SKM-1 (cell line): ENCODE measurements at regions not wholly inside any gene's neighbourhood (a gene's known extent, or its start where the extent isn't known, plus 50 kb on each side); places are given as distances from the start of the nearest gene placed in this dataset.

Experiments used
- DNase-seq: peaks from one replicate; lab custom pipeline; 2025; ENCODE audit not compliant: unreplicated experiment; lab: John Stamatoyannopoulos, UW

DNA sequence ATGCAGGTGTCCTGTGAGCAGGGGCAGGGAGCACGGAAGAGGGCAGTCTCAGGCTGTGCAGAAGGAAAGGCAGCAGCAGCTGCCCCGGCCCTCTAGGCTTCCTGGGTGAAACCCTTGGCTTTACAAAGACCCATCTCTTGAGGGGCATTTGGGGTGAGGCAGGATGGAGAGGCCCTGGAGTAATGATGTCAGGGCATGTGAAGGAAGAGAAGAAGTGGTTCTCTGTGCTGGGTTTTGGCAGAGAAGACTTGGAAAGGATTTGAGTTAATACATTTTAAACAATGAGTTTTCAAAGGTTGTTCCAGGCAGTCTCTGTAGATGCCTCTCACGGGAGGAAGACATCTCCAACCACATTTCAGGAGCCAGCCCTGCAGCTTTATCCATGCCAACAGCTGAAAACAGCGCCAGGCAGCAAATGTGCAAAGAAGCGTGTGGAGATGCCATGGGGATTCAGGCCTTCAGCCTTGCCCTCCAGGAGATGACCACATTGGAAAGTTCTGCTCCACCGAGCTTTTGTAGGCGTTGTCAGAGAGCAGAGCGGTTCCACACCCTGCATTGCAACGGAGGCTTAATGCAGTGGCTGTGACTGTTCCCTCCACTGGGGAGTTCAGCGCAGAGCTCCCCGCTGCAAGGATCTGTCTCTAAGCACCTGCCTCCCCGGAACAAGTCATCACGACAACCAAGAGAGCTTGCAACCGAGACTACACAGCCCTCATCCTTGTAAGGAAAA, 322.8 kb downstream of the UQCRFS1 start:
- no peak for DNase-seq

DNA sequence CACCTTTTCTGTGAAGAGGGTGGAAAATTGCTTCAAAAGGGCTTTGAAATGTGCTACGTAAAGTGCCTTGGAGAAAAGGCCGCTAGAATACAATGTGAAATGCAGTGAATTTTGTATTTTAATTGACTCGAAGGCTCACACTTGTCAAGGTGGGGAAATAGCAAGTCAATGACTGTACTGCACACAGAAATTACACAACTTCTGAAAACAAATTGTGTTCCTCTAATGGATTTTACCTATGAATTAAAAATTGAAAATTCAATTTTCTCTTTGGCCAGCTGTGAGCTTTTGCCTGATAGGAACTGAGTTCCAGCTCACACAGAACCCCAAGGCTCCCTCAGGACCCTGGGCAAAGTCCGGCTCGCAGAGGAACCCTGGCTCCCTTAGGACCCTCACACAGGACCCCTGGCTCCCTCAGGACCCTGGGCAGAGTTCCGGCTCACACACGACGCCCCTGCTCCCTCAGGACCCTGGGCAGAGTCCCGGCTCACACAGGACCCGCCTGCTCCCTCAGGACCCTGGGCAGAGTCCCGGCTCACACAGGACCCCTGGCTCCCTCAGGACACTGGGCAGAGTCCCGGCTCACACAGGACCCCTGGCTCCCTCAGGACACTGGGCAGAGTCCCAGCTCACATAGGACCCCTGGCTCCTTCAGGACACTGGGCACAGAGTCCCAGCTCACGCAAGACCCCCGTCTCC, 324.9 kb downstream of the UQCRFS1 start:
- DNase-seq = no peak

DNA sequence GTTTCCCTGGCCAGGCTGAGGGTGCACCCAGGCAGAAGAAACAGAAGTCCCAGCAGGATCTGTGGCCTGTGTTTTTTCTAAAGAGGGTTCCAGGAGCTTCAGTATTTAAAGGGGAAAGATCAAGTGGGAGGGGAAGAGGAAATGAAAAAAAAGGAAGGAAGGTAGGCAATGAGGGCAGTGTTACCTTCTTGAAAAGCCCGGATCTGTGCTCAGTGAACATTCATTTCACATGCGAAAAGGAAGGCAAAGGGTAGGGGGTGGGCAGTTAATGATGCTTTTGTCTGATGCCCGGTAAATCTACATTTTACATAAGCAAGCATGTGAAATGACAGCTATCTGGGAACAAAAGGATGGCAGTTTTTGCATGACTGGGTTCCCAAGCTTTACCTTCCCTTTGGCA, 326.2 kb downstream of the UQCRFS1 start:
- no peak for DNase-seq

DNA sequence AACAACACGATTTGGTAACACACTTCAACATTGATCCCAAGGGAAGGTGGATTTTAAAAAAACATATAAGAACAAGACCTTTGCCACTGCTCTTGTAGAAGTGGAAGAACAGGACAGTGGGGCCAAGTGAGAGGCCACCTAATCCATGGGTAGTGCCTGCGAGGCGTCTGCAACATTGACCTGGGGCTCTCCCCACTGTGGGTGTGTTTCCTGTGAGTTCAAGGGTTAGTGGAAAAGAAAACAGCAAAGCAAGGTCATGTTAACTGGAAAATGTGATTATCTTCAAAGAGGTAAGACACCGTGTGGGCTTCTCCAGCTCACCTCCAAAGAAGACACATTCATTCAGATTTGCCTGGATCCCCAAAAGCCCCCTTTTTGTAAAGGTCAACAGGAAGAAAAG, 327.0 kb downstream of the UQCRFS1 start:
- DNase-seq = no peak

DNA sequence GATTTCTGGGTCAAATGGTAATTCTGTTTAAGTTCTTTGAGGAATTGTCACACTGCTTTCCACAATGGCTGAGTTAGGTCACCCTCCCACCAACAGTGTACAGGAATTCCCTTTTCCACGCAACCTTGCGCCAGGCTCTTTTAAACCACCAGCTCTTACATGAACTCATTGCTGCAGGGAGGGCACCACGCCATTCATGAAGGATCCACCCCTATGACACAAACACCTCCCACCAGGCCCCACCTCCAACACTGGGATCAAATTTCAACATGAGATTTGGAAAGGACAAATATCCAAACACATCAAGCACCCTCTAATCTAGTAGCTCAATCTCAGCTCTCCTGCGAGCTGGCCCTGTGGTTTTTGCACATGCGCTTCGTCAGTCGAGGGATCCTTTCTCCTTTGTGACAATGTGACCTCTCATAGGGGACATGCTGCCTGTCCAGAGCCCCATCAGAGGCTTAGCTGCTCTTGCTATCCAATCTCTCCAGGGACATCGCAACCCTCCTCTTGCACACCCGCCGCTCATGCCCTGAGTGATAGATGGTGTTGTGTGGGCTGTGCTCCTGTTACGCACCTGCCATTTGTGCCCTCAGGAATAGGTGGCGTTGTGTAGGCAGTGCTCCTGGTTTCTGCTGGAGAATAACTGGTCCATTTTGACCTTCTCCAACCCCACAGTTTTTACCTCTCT, 328.0 kb downstream of the UQCRFS1 start:
- no peak for DNase-seq

DNA sequence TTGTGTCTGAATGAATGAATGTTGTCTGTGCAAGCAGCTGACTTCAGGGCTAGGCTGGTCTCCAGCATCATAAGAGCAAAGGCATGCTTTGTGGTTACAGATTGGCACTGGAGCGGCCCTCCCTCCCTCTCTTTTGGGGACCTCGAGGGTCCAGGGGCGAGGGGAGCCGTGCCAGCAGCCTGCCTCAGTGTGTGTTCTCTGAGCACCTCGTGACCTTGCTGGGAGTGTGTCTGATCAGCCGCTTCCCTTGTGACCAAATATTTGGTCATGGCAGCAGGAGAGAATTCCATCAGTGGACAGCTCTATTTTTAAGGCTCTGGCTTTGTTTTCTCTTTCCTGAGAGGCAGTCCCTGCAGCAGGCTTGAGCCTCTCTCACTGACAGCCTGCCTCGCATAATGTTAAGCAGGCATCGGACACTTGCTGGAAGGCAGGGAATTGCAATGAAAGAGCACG, 329.7 kb downstream of the UQCRFS1 start:
- no peak for DNase-seq

DNA sequence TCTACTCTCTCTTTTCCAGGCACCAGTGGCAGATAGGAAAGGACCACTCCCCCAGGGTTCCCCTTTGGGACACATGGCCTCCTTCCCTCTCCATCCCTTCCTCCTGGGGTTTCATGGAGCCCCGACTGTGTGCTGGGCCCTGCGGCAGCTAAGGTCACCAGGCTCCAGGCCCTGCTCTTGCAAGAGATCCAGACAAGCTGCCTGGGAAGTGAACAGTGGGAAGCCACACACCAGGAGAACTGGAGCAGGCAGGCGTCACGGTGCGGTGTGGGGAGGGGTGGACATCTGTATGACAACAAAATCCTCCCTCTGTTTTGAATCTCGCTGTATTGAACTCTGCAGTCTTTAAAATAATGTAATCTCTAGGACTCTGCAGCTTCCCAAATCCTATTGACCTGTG, 330.1 kb downstream of the UQCRFS1 start:
- no peak for DNase-seq

DNA sequence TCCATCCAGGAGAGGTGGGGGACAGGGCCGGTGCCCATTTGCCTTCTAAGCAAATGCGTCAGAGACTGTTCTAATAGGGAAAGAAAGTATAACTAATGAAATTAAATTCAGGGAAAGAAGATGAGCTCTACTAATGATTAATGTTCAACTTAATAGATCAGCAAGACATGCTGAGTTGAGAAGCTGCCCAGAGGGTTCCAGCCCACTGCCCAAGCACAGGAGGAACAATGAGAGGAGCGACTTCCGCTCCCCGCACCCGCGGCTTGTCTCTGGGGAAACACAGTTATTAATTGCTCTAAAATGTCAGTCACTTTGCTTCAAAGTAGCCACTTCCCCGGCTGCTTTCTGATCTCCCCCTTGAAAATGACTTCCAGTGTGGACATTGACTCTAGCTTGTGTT, 331.3 kb downstream of the UQCRFS1 start:
- peak; percentile 19 for DNase-seq

DNA sequence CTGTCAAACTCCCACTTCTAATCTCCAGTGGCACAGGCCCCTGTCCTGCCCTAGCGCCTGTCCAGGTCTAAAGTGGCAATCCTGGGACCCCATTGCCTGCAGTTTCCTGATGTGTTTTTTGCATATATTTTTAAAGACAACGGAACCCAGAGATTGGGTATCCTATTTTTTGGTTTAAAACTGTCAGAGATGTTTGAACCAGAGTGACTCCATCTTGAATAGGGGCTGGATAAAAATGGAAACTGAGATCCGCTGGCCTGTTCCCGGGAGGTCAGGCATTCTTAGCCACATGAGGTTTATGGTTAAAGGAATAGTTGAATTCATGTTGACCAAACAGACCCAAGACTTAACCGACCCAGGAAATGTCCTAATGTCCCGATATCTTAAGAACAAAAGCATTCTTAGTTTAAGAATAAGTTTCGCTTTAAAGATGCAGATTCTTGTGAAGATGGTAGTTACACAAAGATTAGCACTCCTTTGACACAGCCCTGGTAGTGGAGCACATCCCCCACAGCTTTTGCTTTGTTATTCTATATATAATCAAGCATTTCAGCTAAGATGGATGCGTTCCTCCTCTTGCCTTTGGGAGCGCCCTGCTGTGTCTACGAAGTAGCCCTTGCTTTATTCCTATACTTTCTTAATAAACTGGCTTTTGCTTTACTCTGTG, 332.1 kb downstream of the UQCRFS1 start:
- DNase-seq = no peak

DNA sequence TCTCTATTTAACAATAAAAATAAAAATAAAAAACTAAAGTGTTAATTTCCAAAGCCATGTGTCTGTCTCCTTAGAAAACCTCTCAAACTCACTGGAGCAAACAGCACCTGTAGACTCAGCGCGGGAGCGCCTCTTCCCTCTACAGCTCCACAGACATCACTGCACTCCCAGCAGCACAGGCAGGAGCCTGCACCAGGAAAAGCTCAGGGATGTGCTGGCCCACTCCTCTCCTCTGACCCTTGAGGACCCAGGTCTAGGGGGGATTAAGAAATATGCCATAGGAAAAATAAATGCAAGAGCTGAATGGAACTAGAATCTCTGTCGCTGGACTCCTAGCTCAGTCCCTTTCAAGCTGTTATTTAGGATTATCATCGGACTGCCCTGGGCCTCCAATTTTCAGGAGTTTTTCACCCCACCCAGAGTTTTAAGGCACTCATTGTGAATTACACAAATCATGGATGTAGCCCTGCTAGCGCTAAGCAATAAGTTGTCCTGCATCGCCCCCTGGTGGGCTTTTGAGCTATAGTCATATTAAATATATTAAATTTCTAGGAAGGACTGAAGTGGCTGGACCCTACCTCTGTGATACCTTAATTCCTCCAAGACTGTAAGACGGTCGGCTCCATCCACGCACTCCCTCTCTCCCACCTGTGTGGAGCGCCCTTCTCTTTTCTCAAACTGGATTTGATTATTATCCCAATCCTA, 333.9 kb downstream of the UQCRFS1 start:
- peak; percentile 33 for DNase-seq

DNA sequence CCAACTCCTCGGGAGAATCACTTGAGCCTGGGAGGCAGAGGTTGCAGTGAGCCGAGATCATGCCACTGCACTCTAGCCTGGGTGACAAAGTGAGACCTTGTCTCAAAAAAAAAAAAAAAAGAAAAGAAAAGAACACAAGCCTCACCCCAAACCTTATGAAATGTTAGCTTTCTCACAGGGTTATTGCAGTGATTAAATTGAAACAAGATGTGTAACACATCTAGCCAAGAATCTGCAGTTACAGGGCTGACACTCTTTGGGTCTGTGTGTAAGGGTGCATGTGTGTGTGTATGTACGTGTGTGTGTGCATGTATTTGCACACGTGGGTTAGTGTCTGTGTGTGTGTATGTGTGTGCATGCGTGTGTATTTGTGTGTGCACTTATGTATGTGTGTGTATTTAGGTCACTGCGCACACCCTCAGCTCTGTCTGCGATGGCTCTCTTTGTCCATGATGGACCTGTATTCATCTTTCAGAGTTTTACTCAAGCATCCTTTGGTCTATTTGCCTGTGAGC, 336.3 kb downstream of the UQCRFS1 start:
- no peak for DNase-seq

DNA sequence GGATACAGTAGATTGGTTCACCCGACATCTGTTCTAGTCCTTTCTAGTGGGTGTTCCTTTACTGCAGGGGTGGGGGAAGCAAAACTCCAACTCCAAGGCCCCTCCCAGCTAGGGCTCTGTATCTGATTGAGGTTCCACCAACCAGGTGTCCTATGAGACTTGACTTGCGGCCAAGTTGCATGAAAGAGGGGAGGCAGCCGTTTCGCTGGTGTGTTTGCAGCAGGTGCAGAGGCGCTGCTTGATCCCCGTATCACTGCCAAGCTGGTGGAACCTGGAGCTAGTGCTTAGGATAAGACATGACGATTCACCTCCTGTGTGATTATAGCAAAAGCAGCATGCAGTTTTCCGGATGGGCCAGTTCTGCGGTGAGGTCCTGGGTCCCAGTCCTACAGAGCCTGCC, 338.2 kb downstream of the UQCRFS1 start:
- no peak for DNase-seq

DNA sequence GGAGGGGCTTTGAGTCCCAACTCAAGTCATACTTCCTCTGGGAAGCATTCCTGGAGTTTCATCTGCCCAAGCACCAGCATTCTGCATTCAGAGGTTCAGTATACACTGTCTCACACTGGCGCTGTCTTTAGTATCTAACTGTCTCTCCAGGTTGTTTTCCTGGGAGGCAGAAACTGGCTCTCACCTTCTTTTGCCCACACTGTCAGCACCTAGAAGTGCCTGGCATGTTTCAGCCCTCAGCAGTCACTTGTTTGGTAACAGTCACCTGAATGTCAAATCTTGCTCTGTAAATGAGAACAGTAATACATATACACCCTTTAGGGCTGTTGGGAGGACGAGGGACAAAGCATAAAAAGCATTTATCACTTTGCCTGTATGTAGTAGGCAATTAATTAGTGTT, 339.6 kb downstream of the UQCRFS1 start:
- DNase-seq = no peak

DNA sequence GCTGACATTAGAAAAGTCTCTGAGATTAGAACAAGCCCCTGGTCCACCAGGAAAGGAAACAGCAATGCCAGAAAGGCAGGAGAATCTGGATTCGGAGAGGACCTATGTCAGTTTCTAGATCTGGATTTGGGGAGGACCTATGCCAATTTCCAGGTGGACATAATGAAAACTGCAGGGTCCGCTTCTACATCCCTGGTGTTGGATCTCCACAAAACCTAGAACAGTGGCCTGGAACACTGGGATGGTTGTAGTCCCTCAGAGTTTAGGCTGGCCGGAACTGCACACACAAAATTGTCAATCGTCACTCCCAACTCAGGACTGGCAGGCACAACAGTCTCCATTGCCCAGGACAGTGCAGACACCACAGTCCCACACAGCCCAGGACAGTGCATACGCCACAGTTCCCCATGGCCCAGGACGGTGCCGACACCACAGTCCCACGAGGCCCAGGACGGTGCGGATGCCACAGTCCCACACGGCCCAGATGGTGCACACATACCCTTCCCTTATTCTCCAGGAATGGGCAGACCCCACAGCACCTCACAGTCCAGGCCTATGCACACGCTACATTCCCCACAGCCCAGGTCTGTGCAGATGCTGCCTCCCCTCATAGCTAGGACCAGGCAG, 341.7 kb downstream of the UQCRFS1 start:
- DNase-seq = no peak

DNA sequence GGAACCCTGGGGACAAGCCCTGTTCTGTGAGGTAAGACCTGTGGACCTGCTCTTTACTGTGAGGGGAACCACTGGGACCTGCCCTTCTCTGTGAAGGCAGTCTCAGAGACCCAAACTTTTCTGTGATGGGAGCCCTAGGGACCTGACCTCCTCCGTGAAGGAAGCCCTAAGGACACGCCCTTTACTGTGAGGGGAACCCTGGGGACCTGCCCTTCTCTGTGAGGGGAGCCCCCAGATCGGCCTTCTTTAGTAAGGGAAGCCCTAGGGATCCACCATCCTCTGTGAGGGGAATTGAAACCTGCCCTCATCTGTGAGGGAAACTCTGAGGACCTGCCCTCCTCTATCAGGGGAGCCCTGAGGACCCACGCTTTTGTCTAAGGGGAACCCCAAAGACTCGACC, 343.5 kb downstream of the UQCRFS1 start:
- DNase-seq = no peak

DNA sequence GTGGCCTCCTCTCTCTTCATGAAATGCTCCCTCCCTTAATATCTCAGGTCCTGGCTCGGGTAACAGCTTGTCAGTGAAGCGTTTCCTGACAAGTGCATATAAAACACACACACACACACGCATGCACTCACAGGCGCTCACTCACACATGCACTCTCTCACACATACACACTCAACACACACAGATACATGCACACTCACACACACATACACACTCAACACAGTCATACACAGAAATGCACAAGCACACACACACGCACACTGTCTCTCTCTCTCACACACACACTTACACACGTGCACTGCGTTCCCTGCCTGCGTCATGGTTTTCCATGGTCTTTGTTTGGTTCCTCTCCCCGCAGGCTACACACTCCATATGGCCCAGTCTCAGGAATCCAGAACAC, 344.1 kb downstream of the UQCRFS1 start:
- DNase-seq = no peak

DNA sequence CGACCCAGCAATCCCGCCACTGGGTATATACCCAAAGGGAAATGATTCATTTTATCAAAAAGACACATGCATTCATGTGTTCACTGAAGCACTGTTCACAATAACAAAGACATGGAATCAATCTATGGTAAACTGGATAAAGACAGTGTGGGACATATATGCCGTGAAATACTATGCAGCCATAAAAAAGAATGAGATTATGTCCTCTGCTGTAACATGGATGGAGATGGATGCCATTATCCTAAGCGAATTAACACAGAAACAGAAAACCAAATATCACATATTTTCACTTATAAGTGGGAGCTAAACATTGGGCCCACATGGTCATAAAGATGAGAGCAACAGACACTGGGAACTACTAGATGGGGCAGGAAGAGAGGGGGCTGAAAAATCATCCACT, 345.0 kb downstream of the UQCRFS1 start:
- DNase-seq = no peak

DNA sequence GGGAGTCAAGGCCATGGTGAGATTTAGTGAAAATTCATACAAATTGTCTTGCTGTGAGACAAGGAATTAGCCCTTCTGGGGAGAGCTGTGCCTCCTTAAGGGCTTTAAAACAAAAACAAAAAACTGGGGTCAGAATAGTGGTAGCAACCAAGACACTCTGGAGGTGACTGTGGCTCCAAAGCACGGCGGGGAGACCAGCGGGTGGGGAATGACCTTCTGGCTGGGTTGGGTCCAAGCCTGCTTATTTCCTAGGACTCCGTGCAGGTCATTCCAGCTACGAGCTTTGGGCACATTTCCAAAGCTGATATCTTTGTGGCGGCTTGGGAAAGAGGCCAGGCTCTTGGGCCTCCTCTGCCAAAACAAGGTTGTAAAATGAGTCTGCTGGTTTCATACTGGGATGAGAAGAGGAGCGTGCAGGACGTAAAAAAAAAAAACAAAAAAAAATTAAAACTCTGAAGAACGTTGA, 348.3 kb downstream of the UQCRFS1 start:
- no peak for DNase-seq

DNA sequence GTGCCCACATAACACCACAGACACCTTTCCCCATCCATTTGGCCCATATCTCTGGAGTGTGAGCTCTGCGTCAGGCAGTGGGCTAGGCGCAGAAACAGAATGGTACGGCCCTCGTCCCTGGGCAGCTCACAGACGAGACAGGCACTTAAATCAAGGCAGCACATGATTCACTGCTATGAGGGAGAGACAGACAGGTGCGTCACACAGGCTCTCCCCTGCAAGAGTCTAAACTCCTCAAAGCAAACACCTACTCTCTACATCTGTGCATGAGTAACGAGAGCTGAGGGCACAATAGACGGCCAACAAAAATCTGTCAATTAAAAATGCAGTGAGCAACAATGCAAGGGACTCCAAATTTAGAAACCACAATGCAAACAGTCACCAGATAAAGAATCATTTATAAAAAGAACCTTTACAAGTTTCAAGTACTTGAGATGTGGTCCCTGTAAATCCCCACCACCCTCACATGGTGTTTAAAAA, 348.9 kb downstream of the UQCRFS1 start:
- DNase-seq = no peak

DNA sequence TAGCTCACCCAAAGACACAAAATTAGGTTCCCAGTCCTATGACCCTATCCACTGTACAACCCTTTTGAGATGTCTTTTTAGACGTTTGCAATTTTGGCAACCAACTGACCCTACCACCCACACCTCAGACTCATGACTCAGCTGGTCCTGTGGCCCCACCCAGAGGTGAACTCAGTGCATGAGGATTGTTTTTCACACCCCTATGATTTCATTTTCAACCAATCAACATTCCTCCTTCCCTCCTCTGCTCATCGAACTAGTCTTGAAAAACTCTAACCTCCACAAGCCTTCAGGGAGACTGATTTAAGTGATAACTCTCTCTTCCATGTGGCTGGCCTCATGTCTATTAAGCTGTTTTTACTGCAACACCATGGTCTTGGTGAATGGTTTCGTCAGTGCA, 350.7 kb downstream of the UQCRFS1 start:
- DNase-seq = no peak
